Duodenal mucosa (tissue), 2 donors: ENCODE measurements at regions not wholly inside any gene's neighbourhood (a gene's known extent, or its start where the extent isn't known, plus 50 kb on each side); places are given as distances from the start of the nearest gene placed in this dataset.
"Not testable (repeated sequence)": the region's sequence is repeated elsewhere in the genome, so short reads cannot be mapped to it uniquely, and the experiment has no call there.

ENCODE experiments used
- H3K27ac ChIP-seq: one replicate; pipeline ENCODE4 v1.7.0; 2013; ENCODE audit warnings: low read depth, low read length
- H3K27me3 ChIP-seq, 2 donors: one replicate each; pipeline ENCODE4 v1.7.0; 2013; ENCODE audit warnings: low read length in 2 of 2, control low read depth in 1 of 2; ENCODE audit not compliant: insufficient read depth in 2 of 2, control insufficient read depth in 1 of 2
- H3K36me3 ChIP-seq, 2 donors: one replicate each; pipeline ENCODE4 v1.7.0; 2013; ENCODE audit warnings: low read length in 2 of 2, control low read depth in 1 of 2; ENCODE audit not compliant: insufficient read depth in 2 of 2, control insufficient read depth in 1 of 2
- H3K4me1 ChIP-seq, 2 donors: one replicate each; pipeline ENCODE4 v1.7.0; 2013; ENCODE audit warnings: low read length in 2 of 2, control low read depth in 1 of 2; ENCODE audit not compliant: insufficient read depth in 2 of 2, control insufficient read depth in 1 of 2
- H3K4me3 ChIP-seq, 2 donors: one replicate each; pipeline ENCODE4 v1.7.0; 2013; ENCODE audit warnings: low read length in 2 of 2, low read depth in 1 of 2
- H3K9ac ChIP-seq, 2 donors: one replicate each; pipeline ENCODE4 v1.7.0; 2013; ENCODE audit warnings: low read length in 2 of 2, low read depth in 1 of 2
- H3K9me3 ChIP-seq, 2 donors: one replicate each; pipeline ENCODE4 v1.7.0; 2013; ENCODE audit warnings: low read length in 2 of 2, control low read depth in 1 of 2; ENCODE audit not compliant: control insufficient read depth in 1 of 2

- H3K36me3 ChIP-seq, H3K27ac ChIP-seq, H3K4me3 ChIP-seq, H3K27me3 ChIP-seq, H3K9me3 ChIP-seq, H3K4me1 ChIP-seq, H3K9ac ChIP-seq: not testable (repeated sequence)
These were observed 294.1 kb upstream of the LYZL1 start for GRCh38 chr10:28994802-28995201.

DNA sequence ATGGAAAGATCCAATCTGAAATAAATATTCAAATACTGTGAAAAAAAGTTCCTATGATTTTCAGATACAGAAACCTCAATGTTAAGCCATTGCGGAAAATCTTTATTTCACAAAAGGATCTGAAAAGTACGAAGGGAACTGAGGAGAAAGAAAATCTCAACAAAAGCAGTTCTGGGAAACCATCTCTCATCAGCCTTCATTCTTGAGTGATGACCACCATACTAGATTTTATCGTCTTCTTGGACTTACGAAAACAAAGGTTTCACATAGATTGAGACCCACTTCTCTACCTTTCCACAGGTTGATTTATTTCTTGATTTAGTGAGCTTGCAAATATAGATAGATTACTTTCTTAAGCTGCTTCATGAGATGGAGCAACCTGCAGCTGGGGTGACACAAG is 293.4 kb upstream of the LYZL1 start:
- Histone ChIP-seq H3K36me3 (no peaks in the 10 kb centered on the region), H3K4me3 (no peak overlapping the region), H3K27me3 (no peaks in the 10 kb centered on the region), H3K4me1 (no peaks in the 10 kb centered on the region), H3K27ac (no peak overlapping the region), H3K9ac (no peak overlapping the region), H3K9me3 (no peaks in the 10 kb centered on the region)

DNA sequence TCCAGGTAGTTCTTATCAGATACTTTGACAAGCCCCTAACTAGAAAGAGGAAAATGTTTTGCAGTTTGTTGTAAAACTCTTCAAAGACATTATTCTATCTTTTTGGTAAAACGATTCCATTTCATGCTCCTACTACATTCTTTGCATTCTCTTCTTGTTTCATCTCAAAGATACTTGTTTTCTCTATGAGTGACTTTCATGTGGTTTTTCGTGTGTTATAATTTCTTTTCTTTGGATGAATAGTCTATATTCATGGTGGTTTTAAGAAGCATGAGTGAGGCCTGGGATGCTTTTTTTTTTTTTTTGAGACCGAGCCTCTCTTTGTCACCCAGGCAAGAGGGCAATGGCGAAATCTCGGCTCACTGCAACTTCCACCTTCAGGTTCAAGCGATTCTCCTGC is 292.5 kb upstream of the LYZL1 start:
- Histone ChIP-seq H3K9me3 (no peaks in the 10 kb centered on the region), H3K36me3 (no peaks in the 10 kb centered on the region), H3K9ac (no peak overlapping the region), H3K27me3 (no peaks in the 10 kb centered on the region), H3K4me1 (no peaks in the 10 kb centered on the region), H3K4me3 (no peak overlapping the region), H3K27ac (no peak overlapping the region)

GRCh38 chr10:28996947-28997551 is 291.8 kb upstream of the LYZL1 start:
- no peak overlapping the region for H3K4me3 ChIP-seq
- H3K4me1 ChIP-seq: no peaks in the 10 kb centered on the region
- no peaks in the 10 kb centered on the region for H3K36me3 ChIP-seq
- no peak overlapping the region for H3K27ac ChIP-seq
- no peak overlapping the region for H3K9ac ChIP-seq
- H3K27me3 ChIP-seq: no peaks in the 10 kb centered on the region
- no peaks in the 10 kb centered on the region for H3K9me3 ChIP-seq

DNA sequence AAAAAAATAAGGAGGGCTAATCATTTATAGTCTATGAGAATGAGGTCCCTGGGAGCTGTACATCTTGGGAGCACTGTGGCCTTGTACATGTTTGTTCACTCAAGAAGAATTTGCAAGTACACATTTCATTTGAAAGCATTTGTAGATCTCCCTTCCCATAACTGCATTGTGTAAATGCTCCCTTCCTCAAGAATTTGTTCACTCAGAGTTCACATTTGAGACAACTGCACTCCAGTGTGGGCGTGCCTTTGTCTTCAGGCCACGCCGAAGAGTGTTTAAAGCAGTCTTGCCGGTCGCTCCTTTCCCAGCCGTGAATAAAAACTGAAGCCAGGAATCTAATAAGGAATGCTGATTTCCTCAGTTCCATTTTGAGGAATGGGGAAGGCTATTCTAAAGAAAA is 291.1 kb upstream of the LYZL1 start:
- Histone ChIP-seq H3K9ac (no peak overlapping the region), H3K27ac (no peak overlapping the region), H3K9me3 (no peaks in the 10 kb centered on the region), H3K4me3 (no peak overlapping the region), H3K36me3 (no peaks in the 10 kb centered on the region), H3K4me1 (no peaks in the 10 kb centered on the region), H3K27me3 (no peaks in the 10 kb centered on the region)

DNA sequence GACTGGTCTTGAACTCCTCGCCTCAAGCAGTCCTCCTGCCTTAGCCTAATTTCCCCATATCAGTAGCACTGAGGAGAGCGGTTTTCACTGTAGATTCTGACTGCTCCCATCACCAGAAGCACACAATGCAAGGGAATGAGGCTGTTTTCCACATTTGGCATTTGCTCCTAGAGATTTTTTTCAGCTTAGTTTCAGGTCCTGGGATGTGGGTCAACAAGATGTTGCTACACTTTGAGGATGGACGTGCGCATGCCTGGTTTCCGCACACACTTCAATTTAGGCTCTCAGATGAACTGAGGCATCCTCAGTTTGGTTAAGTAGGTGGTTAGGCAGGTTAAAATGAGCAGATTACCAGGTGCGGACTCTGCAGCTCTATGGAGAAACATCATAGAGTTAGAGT is 287.1 kb upstream of the LYZL1 start:
- H3K9ac ChIP-seq: no peak overlapping the region
- H3K4me1 ChIP-seq: no peaks in the 10 kb centered on the region
- no peak overlapping the region for H3K4me3 ChIP-seq
- no peak overlapping the region for H3K27ac ChIP-seq
- no peaks in the 10 kb centered on the region for H3K27me3 ChIP-seq
- H3K36me3 ChIP-seq: no peaks in the 10 kb centered on the region
- no peaks in the 10 kb centered on the region for H3K9me3 ChIP-seq

DNA sequence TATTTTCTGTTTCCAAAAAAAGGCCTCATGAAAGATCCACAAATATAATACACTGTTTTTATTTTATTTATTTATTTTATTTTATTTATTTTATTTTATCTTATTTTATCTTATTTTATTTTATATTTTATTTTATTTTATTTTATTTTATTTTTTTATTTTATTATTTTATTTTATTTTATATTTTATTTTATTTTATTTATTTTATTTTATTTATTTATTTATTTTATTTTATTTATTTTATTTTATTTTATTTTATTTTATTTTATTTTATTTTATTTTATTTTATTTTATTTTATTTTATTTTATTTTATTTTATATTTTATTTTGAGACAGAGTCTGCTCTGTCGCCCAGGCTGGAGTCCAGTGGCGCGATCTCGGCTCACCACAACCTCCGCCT is 285.9 kb upstream of the LYZL1 start:
- H3K27ac ChIP-seq, H3K9ac ChIP-seq, H3K27me3 ChIP-seq, H3K9me3 ChIP-seq, H3K36me3 ChIP-seq, H3K4me1 ChIP-seq, H3K4me3 ChIP-seq: not testable (repeated sequence)

DNA sequence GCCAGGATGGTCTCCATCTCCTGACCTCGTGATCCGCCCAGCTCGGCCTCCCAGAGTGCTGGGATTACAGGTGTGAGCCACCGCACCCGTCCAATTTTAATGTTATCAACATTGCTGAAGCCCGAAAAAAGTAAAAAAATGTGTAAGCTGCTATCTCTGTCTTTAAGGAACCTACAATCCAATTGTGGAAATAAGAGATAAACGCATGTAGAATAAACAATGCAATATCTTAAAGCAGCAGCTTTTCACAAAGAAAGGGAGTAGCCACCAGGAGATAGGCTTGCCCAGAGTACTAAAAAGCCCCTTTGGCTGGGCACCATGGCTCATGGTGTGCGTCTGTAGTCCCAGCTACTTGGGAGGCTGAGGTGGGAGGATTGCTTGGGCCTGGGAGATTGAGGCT is 282.9 kb upstream of the LYZL1 start:
- Histone ChIP-seq H3K9ac (no peak overlapping the region), H3K27me3 (no peaks in the 10 kb centered on the region), H3K9me3 (no peaks in the 10 kb centered on the region), H3K4me1 (no peaks in the 10 kb centered on the region), H3K4me3 (no peak overlapping the region), H3K36me3 (no peaks in the 10 kb centered on the region), H3K27ac (no peak overlapping the region)

- Histone ChIP-seq H3K9me3 (no peaks in the 10 kb centered on the region), H3K27ac (no peak overlapping the region), H3K4me1 (no peaks in the 10 kb centered on the region), H3K4me3 (no peak overlapping the region), H3K36me3 (no peaks in the 10 kb centered on the region), H3K9ac (no peak overlapping the region), H3K27me3 (no peaks in the 10 kb centered on the region)
These were observed 281.5 kb upstream of the LYZL1 start for GRCh38 chr10:29007370-29007747.

DNA sequence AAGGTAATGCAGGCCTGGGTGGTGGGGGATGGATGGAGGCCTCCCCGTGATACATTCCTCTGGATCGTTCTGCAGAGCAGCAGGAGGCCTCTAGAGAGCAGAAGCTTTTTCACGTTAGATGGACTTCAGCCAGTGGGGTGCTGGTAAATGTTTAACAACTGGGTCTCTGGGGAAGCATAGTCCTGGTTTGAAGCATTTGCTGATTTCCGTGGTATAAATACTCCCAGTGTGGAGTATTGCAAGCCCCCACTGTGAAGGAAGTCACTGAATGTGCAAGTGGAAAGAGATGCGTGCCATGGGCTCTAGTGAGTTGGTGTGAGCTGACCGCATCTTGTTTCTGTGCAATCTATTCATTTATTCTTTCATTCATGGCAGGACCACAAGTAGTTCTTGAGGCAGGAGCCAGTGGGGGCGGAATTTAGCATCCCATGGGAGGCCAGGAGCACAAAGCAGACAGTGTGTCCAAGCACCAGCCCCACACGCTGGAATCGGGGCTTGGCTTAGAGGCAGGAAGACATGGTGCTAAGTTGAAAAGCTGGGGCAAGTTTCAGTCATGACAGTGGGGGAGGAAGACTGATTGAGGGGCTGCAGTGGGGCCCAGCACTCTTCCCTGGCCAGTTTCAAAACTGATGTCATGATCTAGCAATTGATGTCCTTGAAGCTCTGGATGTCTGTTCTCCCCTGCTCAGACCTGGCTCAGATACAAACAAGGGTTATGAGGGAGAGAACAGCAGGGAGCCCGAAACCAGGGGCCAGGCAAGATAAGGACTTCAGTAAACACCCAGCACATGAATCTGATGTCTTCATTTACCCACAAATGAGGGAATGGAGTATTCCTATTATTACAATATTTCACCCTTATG is 280.9 kb upstream of the LYZL1 start:
- H3K9me3 ChIP-seq: no peaks in the 10 kb centered on the region
- no peak overlapping the region for H3K9ac ChIP-seq
- no peaks in the 10 kb centered on the region for H3K4me1 ChIP-seq
- no peak overlapping the region for H3K4me3 ChIP-seq
- H3K36me3 ChIP-seq: no peaks in the 10 kb centered on the region
- no peak overlapping the region for H3K27ac ChIP-seq
- H3K27me3 ChIP-seq: no peaks in the 10 kb centered on the region
